Neural crest cell (in vitro differentiated cells): ENCODE measurements at regions not wholly inside any gene's neighbourhood (a gene's known extent, or its start where the extent isn't known, plus 50 kb on each side); places are given as distances from the start of the nearest gene placed in this dataset.
"Not testable (repeated sequence)": the region's sequence is repeated elsewhere in the genome, so short reads cannot be mapped to it uniquely, and the experiment has no call there.

ENCODE experiments used
- DNase-seq: peaks from one replicate; pipeline ENCODE4 v3.0.0; 2021; ENCODE audit warnings: low read depth, mixed read lengths, low spot score
- H3K27ac Mint-ChIP-seq: one replicate; pipeline ENCODE4 v1.8.0; 2021; ENCODE audit warnings: mild to moderate bottlenecking, mixed read lengths; ENCODE audit not compliant: unreplicated experiment
- H3K27me3 Mint-ChIP-seq: 2 replicates; pipeline ENCODE4 v1.8.0; 2021; ENCODE audit warnings: low read depth, mild to moderate bottlenecking, mixed read lengths
- H3K36me3 Mint-ChIP-seq: 2 replicates; pipeline ENCODE4 v1.8.0; 2021; ENCODE audit warnings: low read depth, mild to moderate bottlenecking, mixed read lengths
- H3K4me1 Mint-ChIP-seq: 2 replicates; pipeline ENCODE4 v1.8.0; 2021; ENCODE audit warnings: mixed read lengths
- H3K4me3 Mint-ChIP-seq: one replicate; pipeline ENCODE4 v1.8.0; 2021; ENCODE audit warnings: mild to moderate bottlenecking, mixed read lengths
- H3K9me3 Mint-ChIP-seq: 2 replicates; pipeline ENCODE4 v1.8.0; 2021; ENCODE audit warnings: mixed read lengths
- CTCF ChIP-seq: fragments of 200-600 bp; sonication (generic); conservative IDR thresholded peaks from 2 replicates; pipeline ENCODE4 v1.5.0; 2021; ENCODE audit warnings: antibody characterized with exemption, mild to moderate bottlenecking

- Mint-ChIP-seq H3K36me3 (no peaks in the 10 kb centered on the region), H3K4me1 (peaks cover 6% of the 10 kb centered on the region), H3K27ac (no peak overlapping the region), H3K27me3 (no peaks in the 10 kb centered on the region), H3K4me3 (no peak overlapping the region), H3K9me3 (peaks cover 2% of the 10 kb centered on the region)
- no peak for DNase-seq
- no peak for TF ChIP-seq CTCF
Measured at GRCh38 chr7:125197731-125198393, 268.2 kb upstream of the POT1 start.

GRCh38 chr7:125195156-125195555 is 265.5 kb upstream of the POT1 start:
- H3K9me3 Mint-ChIP-seq: peaks cover 6% of the 10 kb centered on the region
- DNase-seq: no peak
- no peak overlapping the region for H3K4me3 Mint-ChIP-seq
- no peak overlapping the region for H3K27ac Mint-ChIP-seq
- H3K27me3 Mint-ChIP-seq: no peaks in the 10 kb centered on the region
- peaks cover 3% of the 10 kb centered on the region for H3K36me3 Mint-ChIP-seq
- TF ChIP-seq CTCF: no peak
- H3K4me1 Mint-ChIP-seq: peaks cover 6% of the 10 kb centered on the region

DNA sequence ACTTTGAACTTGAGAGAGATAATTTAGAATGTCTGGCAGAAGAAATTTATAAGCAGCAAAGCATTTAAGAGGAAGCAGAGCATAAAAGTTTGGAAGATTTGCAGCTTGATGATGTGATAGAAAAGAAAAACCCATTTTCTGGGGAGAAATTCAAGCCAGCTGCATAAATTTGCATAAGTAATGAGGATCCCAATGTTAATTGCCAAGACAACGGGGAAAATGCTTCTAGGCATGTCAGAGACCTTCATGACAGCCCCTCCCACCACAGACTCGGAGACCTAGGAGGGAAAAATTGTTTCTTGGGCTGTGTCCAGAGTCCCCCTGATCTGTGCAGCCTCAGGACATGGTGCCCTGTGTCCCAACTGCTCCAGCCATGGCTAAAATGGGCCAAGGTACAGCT is 263.6 kb upstream of the POT1 start:
- peaks cover 6% of the 10 kb centered on the region for H3K9me3 Mint-ChIP-seq

GRCh38 chr7:125184801-125185200 is 255.2 kb upstream of the POT1 start:
- peaks cover 4% of the 10 kb centered on the region for H3K4me1 Mint-ChIP-seq
- no peak overlapping the region for H3K27ac Mint-ChIP-seq
- H3K27me3 Mint-ChIP-seq: no peaks in the 10 kb centered on the region
- TF ChIP-seq CTCF: no peak
- H3K9me3 Mint-ChIP-seq: peaks cover 3% of the 10 kb centered on the region
- H3K4me3 Mint-ChIP-seq: no peak overlapping the region
- DNase-seq: no peak
- no peaks in the 10 kb centered on the region for H3K36me3 Mint-ChIP-seq

More for the DNA sequence above, 263.6 kb upstream of the POT1 start:
- H3K4me1 Mint-ChIP-seq: peaks cover 6% of the 10 kb centered on the region
- no peak overlapping the region for H3K4me3 Mint-ChIP-seq
- no peaks in the 10 kb centered on the region for H3K27me3 Mint-ChIP-seq
- H3K27ac Mint-ChIP-seq: no peak overlapping the region
- no peak for DNase-seq
- peaks cover 3% of the 10 kb centered on the region for H3K36me3 Mint-ChIP-seq
- no peak for TF ChIP-seq CTCF

GRCh38 chr7:125181569-125182267 is 252.1 kb upstream of the POT1 start:
- peak overlapping the region; percentile 13 for H3K27ac Mint-ChIP-seq
- H3K4me3 Mint-ChIP-seq: not testable (repeated sequence)

DNA sequence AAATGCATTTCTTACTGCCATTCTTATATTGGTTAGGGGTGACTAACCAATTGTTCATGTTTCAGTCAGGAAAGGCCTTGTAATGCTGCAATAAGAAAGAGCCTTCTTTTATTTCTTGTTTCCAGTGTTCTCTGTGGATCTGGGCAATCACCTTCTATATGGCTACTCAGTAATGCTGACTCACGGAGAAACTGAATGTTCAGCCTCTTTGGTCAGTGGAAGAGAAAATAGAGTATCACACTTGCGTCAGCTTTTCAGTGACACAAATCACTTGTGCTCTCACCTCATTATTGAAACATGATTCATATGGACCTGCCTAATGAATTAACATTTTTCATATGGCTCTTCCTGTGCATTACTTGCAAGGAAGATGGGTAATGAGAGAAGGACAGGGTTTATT is 243.9 kb upstream of the POT1 start:
- peaks cover 9% of the 10 kb centered on the region for H3K9me3 Mint-ChIP-seq
- H3K36me3 Mint-ChIP-seq: no peaks in the 10 kb centered on the region
- no peaks in the 10 kb centered on the region for H3K4me1 Mint-ChIP-seq
- no peak overlapping the region for H3K4me3 Mint-ChIP-seq
- TF ChIP-seq CTCF: no peak
- H3K27me3 Mint-ChIP-seq: no peaks in the 10 kb centered on the region
- no peak overlapping the region for H3K27ac Mint-ChIP-seq
- no peak for DNase-seq

More at GRCh38 chr7:125181569-125182267, 252.1 kb upstream of the POT1 start:
- not testable (repeated sequence) for H3K27me3 Mint-ChIP-seq, H3K4me1 Mint-ChIP-seq, DNase-seq, H3K36me3 Mint-ChIP-seq
- H3K9me3 Mint-ChIP-seq: peaks cover 12% of the 10 kb centered on the region
